ENCODE measurements at regions not wholly inside any gene's neighbourhood (a gene's known extent, or its start where the extent isn't known, plus 50 kb on each side); places are given as distances from the start of the nearest gene placed in this dataset.

GRCh38 chr18:41771973-41772372 is 183.1 kb upstream of the PIK3C3 start:
- in situ Hi-C loops (cut with MboI; ENCODE audit: low pct_ligation_motif_present in 1 of 4, low pct_unique_long_range_greater_than_20kb in 1 of 4, low sequenced_read_pairs in 3 of 4) (no loop called here), intact Hi-C loops (cut with DNase I; ENCODE audit: low total_unique reads) (no loop called here)
- no peaks in the 10 kb centered on the region for H3K9me3 ChIP-seq
- TF ChIP-seq POLR2AphosphoS5 (IDR thresholded peaks at IDR 0.05) (no peak), CTCF (IDR thresholded peaks at IDR 0.05) (no peak), POLR2A (IDR thresholded peaks at IDR 0.05) (no peak), EP300 (IDR thresholded peaks at IDR 0.05; ENCODE audit: low read depth) (no peak)
- H3K4me3 ChIP-seq, result no peak overlapping the region
- H3K4me1 ChIP-seq, result no peaks in the 10 kb centered on the region
- WGBS, 2 donors (ENCODE audit: low coverage in 1 of 2), result 71% methylated on average over 1 of the region's 1 CpG; no CpG with 5 or more reads in 1 of the 2 donors
- H3K27me3 ChIP-seq, result no peaks in the 10 kb centered on the region
- H3K27ac ChIP-seq, result no peak overlapping the region
- DNase-seq, result no peak
- H3K36me3 ChIP-seq, result no peaks in the 10 kb centered on the region

GRCh38 chr18:41769265-41769664 is 185.8 kb upstream of the PIK3C3 start:
- no peaks in the 10 kb centered on the region for H3K9me3 ChIP-seq
- TF ChIP-seq POLR2A (IDR thresholded peaks at IDR 0.05), result no peak
- TF ChIP-seq CTCF (IDR thresholded peaks at IDR 0.05), result no peak
- no peak for TF ChIP-seq EP300 (IDR thresholded peaks at IDR 0.05; ENCODE audit: low read depth)
- no peak for TF ChIP-seq POLR2AphosphoS5 (IDR thresholded peaks at IDR 0.05)
- H3K27ac ChIP-seq, result no peak overlapping the region
- H3K4me1 ChIP-seq, result no peaks in the 10 kb centered on the region
- intact Hi-C loops (cut with DNase I; ENCODE audit: low total_unique reads) (loop anchor here (10.0 kb wide), 1 partner anchor 1516 kb away; no protein-coding TSS in a partner anchor), in situ Hi-C loops (cut with MboI; ENCODE audit: low pct_ligation_motif_present in 1 of 4, low pct_unique_long_range_greater_than_20kb in 1 of 4, low sequenced_read_pairs in 3 of 4) (no loop called here)
- WGBS, 2 donors (ENCODE audit: low coverage in 1 of 2), result 35 to 80% methylated on average over 1 of the region's 1 CpG
- H3K36me3 ChIP-seq, result no peaks in the 10 kb centered on the region
- no peaks in the 10 kb centered on the region for H3K27me3 ChIP-seq
- no peak for DNase-seq
- H3K4me3 ChIP-seq, result no peak overlapping the region

GRCh38 chr18:41768467-41768866 is 186.6 kb upstream of the PIK3C3 start:
- TF ChIP-seq CTCF (IDR thresholded peaks at IDR 0.05) (no peak), POLR2A (IDR thresholded peaks at IDR 0.05) (no peak), POLR2AphosphoS5 (IDR thresholded peaks at IDR 0.05) (no peak), EP300 (IDR thresholded peaks at IDR 0.05; ENCODE audit: low read depth) (no peak)
- in situ Hi-C loops (cut with MboI; ENCODE audit: low pct_ligation_motif_present in 1 of 4, low pct_unique_long_range_greater_than_20kb in 1 of 4, low sequenced_read_pairs in 3 of 4) (no loop called here), intact Hi-C loops (cut with DNase I; ENCODE audit: low total_unique reads) (loop anchor here (10.0 kb wide), 1 partner anchor 1516 kb away; no protein-coding TSS in a partner anchor)
- Histone ChIP-seq H3K27ac (no peak overlapping the region), H3K27me3 (no peaks in the 10 kb centered on the region), H3K4me3 (no peak overlapping the region), H3K4me1 (no peaks in the 10 kb centered on the region), H3K36me3 (no peaks in the 10 kb centered on the region), H3K9me3 (no peaks in the 10 kb centered on the region)
- no peak for DNase-seq
- WGBS, 2 donors (ENCODE audit: low coverage in 1 of 2), result 46 to 60% methylated on average over 2 of the region's 2 CpGs

GRCh38 chr18:41767960-41768359 is 187.1 kb upstream of the PIK3C3 start:
- Histone ChIP-seq H3K27ac (no peak overlapping the region), H3K27me3 (no peaks in the 10 kb centered on the region), H3K4me1 (no peaks in the 10 kb centered on the region), H3K36me3 (no peaks in the 10 kb centered on the region), H3K9me3 (no peaks in the 10 kb centered on the region), H3K4me3 (no peak overlapping the region)
- in situ Hi-C loops (cut with MboI; ENCODE audit: low pct_ligation_motif_present in 1 of 4, low pct_unique_long_range_greater_than_20kb in 1 of 4, low sequenced_read_pairs in 3 of 4) (no loop called here), intact Hi-C loops (cut with DNase I; ENCODE audit: low total_unique reads) (loop anchor here (10.0 kb wide), 1 partner anchor 1517 kb away; no protein-coding TSS in a partner anchor)
- DNase-seq, result no peak
- WGBS, 2 donors (ENCODE audit: low coverage in 1 of 2), result 41 to 42% methylated on average over 4 of the region's 4 CpGs
- no peak for TF ChIP-seq POLR2A (IDR thresholded peaks at IDR 0.05)
- TF ChIP-seq POLR2AphosphoS5 (IDR thresholded peaks at IDR 0.05), result no peak
- TF ChIP-seq EP300 (IDR thresholded peaks at IDR 0.05; ENCODE audit: low read depth), result no peak
- no peak for TF ChIP-seq CTCF (IDR thresholded peaks at IDR 0.05)
